SK-N-DZ (cell line): ENCODE measurements at regions not wholly inside any gene's neighbourhood (a gene's known extent, or its start where the extent isn't known, plus 50 kb on each side); places are given as distances from the start of the nearest gene placed in this dataset.
"Not testable (repeated sequence)": the region's sequence is repeated elsewhere in the genome, so short reads cannot be mapped to it uniquely, and the experiment has no call there.

Source experiments
- DNase-seq: peaks from one replicate; pipeline ENCODE4 v3.0.0-alpha.2; 2015; ENCODE audit warnings: low spot score

DNA sequence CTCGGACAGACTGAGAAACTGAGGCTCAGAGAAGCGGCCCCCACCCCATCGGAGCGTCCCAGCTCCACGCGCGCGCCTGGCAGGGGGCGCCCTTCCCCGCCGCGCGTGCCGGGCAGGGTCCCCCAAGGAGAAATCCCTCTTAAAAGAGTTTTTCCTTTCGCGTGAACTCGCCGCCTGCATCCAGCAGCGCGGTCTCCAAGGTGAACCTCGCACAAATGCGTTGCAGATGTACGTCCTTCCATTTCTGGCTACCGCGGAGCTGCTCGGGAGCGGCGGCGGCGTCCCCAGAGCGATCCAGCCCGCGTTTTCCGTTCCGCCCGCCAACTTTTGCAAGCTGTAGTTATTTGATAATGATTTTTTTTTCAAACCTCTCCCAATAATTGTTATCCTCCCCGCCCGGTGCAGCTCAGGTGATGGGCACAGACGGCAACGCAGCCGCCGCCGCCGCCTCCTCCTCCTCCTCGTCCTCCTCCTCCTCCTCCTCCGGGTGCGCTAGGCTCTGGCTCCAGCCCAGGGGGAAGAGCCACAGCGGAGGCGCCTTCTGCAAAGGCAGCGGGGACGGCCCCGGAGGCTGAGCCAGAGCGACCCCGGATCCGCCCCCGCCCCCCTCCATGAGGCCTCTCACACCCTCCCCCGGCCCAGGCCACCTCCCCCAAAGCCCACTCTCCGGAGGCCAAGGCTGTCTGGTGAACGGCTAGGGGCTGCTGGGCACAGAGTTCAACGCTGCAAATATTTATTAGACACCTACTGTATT is 74.0 kb upstream of the CUX1 start:
- DNase-seq: peak; percentile 63

DNA sequence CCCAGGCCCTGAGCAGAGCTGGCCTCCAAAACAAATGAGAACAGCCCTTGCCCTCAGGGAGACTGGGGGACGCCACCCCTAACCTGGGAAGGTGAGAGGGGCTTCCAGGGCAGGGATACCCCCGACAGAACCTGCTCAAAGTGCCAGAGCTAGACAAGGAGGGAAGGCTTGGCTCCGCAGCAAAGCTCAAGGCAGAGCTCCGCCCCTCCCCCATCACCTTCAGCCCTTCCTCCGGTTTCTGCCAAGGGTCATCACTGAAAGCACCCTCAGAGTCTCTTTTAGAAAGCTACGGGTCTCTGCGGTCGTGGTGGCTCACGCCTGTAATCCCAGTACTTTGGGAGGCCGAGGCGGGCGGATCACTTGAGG is 73.4 kb upstream of the CUX1 start:
- peak; percentile 28 for DNase-seq

DNA sequence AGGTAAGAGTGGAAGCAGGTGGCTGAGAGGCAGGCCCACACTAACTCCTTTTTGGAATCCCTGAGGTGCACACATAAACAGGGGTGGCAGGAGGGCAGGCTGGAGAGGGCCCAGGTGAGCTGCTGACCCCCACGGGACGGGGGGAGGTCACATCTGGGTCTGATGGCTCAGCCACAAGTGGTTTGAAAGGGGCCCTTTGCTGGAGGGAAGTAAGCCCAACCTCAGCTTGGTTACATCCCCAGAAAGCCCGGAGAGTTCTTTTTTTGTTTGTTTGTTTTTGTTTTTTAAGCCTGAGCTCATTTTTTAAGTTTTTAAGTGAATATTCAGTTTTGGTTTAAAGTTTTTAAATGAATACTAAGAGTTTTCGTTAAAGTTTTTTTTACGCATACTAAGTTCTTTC is 72.8 kb upstream of the CUX1 start:
- no peak for DNase-seq

DNA sequence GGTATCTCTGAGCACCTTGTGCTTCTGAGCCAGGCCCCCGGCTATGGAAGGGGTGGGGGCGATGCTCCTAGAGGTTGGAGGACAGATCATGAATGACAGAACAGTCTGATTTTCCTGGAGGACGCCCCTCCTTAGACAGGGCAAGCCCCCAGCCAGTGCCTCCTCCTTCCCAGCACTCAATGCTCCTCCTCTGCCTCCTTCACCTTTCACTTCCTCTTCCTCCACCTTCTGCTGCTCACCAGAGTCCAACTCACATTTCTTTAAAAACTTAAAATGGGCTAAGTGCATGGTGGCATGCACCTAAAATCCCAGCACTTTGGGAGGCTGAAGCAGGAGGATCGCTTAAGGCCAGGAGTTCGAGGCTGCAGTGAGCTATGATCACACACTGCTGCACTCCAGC is 71.1 kb upstream of the CUX1 start:
- DNase-seq: no peak

DNA sequence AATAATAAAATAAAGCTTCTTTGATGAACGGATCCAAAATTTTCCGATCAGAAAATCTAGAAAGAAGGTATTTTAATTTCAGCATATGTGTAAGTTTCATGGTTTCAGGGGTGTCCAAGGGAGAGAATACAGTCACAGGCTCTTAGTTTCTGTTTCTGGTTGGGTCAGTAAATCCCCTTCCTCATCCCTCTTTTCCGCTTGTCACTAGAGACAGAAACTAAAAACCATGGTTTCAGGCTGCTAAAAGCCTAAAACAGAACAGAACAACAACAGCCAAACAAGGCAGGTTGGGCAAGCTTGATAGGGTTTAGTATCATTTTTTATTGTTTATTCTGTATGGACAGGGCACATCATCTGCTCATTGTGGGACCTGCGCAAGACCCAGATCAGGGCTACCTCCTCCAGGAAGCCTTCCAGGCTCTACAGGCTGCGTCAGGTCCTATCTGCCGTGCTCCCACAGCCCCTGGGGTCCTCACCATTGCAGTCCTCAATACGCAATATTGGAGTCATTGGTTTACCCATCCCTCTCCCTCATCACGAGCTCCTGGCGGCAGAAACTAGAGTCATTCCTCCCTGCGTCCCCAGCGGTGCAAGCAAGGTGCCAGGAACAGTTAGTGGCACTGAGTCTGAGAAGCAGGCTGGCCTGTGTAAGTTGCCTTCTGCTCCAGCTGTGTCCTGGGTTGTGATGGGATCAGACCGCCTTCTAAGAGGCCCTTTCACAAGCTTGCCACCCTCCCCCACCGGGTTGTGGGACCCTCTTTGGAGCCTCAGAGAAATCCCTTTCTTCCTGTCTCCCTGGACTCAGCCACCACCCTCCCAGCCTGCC is 70.2 kb upstream of the CUX1 start:
- no peak for DNase-seq

DNA sequence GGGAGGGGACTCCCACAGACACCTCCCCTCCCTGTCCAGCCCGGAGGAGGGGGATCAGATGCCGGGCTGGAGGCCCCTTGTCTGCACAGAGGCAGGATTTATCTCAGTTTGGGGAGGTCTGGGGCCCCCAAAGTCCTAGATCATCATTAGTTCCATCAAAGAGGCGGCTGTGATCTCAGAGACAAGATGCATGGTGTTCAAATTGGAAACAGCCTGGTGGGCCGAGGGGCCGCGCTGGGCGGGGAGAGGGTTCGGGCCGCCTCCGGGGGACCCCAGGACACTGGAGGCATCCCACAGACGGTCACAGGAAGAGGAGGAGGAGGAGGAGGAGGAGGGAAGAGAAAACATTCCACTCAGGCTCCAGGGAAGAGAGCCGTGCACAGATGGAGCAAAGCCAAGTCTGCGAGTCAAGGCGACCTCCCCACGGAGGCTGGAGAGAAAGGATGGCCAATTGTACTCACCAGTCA is 69.5 kb upstream of the CUX1 start:
- DNase-seq: no peak

DNA sequence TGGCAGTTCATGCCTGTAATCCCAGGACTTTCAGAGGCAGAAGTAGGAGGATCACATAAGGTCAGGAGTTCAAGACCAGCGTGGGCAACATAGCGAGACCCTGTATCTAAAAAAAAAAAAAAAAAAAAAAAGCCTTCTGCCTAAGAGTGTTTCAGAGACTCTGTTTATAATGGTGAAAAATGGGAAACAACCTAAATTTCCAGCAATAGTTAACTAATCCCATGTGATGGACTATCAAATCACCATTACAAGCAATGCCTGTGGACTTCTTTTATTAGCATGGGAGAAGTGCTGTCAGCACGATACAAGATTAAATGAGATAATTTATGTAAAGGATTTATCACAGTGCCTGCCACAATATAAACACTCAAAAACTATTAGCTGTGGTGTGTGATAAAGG is 67.5 kb upstream of the CUX1 start:
- no peak for DNase-seq

DNA sequence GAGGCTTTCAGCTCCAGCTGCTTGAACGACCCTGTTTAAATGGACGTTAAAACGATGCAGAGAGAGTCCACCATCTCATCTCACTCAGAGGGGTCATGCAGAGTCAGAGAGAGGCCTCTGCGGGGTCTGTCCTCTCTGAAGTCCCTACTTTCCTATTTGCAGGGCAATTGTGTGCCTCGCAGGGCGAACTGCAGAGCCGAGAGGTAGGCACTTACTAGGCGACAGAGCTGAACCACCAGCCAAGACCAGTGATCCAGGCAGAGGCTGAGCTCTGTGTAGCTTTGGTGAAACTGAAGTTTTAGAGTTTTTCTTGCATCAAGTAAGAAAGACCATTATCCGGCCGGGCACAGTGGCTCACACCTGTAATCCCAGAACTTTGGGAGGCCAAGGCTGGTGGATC is 64.1 kb upstream of the CUX1 start:
- DNase-seq: no peak

DNA sequence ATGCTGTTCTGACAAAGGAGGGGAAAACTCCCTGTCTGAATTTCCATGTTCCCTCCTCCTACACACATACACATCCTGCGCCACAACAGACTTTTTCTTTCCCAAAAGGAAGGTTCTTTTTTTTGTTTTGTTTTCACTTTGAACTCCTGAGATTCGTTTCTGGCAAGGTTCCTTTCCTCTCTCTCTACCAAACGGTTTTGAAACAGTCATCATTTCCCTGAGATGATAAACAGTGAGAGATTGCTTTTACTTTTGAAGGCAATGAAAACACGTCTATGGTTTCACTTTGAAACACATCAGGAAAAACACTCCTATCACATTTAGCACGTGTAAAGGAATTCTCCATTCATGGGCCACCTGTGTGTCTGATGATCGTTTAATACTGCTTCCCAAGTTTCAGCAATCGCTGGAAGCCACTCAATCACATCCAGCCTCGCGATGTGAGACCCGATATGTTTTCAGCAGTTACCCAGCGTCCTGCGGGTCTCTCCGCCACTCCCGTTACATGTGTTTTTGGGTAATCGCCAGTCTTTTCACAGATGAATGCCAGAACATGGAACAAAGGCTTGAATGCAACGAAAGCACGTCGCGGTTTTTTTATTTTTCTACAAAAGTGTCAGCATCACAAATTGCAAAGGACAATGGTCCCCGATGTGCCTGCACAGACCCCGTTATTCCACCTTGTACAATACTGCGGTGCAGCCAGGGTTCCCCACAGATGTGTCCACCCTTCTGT is 62.8 kb upstream of the CUX1 start:
- DNase-seq: no peak

DNA sequence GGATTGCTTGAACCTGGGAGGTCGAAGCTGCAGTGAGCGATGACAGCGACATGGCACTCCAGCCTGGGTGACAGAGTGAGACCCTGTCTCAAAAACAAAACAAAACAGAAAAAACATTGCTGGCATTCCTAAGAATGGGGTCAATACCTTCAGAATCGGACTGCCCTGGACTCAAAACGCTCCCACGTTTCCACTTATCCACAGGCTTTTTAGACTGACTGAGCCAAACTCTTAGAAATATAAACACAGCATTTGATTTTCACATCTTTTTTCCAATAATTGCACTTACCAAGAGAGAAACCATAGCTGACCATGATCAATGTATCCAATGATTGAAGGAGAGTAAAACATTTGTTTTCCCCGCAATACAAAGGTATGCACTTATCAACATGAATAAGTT is 59.5 kb upstream of the CUX1 start:
- DNase-seq: no peak

DNA sequence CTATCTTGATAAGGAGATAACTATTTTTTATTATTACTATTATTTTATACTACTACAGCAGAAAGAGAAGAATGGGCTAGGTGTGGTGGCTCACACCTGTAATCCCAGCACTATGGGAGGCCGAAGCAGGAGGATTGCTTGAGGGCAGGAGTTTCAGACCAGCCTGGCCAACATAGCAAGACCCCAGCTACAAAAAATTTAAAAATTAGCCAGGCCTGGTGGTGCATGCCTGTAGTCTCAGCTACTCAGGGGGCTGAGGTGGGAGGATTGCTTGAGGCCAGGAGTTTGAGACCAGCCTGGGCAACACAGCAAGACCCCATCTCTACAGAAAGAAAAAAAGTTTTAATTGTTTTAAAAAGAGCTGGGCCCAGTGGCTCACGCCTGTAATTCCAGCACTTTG is 58.9 kb upstream of the CUX1 start:
- not testable (repeated sequence) for DNase-seq

DNA sequence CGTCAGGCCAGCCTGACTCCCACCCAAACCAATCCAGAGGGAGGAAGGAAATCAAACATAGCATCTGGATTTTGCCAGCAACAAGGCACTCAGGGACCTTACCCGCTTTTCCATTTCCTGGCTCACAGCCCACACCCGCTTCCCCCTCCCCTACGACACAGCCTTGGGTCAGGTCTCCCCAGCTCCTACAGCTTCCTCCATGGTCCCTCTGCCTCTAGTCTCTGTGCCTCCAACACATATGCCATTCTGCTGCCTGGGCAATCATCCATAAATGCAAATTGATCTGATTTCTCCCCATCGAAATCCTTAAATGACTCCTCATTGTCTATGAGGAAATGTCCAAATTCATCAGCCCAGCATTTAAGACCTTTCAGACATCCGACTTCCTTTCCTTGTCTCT is 53.2 kb upstream of the CUX1 start:
- DNase-seq: no peak

DNA sequence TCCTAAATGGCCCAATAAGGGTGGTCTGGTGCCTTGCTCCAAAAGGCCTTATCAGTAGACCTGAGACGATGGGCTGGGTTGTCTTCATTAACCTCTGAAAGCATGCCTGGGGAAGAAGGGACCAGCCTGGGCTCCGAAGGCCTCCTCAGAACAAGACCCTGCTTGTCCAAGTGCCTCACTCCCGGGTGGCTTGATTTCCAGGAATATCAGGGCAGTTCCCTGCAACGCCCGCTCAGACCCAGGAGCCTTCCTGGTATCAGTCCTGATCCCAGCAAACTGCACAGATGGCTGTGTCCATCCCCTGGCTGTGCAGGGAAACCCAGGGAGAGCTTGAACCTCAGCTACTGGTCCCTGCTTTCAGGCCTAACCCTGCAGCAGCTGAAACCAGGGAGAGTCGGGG is 49.9 kb upstream of the CUX1 start:
- DNase-seq: no peak
